K562 (cell line): ENCODE measurements at regions not wholly inside any gene's neighbourhood (a gene's known extent, or its start where the extent isn't known, plus 50 kb on each side); places are given as distances from the start of the nearest gene placed in this dataset.

ENCODE experiments used
- ATAC-seq: fragments of 200-7000 bp; cut with Tn5 transposase; 3 replicates; pipeline ENCODE4 v1.9.1; 2020; ENCODE audit warnings: moderate library complexity
- BruUV-seq: library from RNA; stranded (reverse); fragments of 400-500 nt; replicated peaks from 2 replicates; lab custom pipeline; 2021; lab: Mats Ljungman, UMichigan
- CTCF ChIA-PET: fragments of 300-600 bp; formaldehyde crosslinking; extraction: SDS; loops from one replicate; lab custom pipeline; 2021; ENCODE audit warnings: low intra/inter-chr PET ratio; lab: Yijun Ruan, JAX
- POLR2A ChIA-PET: fragments of 300-600, 350-650 bp; sonication (Branson Sonifier 250); formaldehyde crosslinking; extraction: SDS; loops from one replicate; lab custom pipeline; 2021; ENCODE audit warnings: antibody characterized with exemption, inconsistent platforms; lab: Yijun Ruan, JAX
- DNase-seq, 4 experiments: peaks; one replicate each; pipeline versions ENCODE4 v3.0.0 to v3.0.0-alpha.2; 2011 to 2018; ENCODE audit warnings: low spot score in 3 of 4, mixed read lengths in 3 of 4; ENCODE audit errors: extremely low read depth in 1 of 4
- FAIRE-seq: peaks from 2 replicates; lab custom pipeline; 2011; peaks lifted over from hg19 to GRCh38; lab: Jason Lieb, UNC
- H2AFZ ChIP-seq: 2 replicates; pipeline ENCODE4 v1.6.0; 2011; ENCODE audit warnings: low read depth, low read length, control low read depth, inconsistent platforms
- H3K27ac ChIP-seq: fragments of 200-600 bp; 3 replicates; pipeline ENCODE4 v1.8.0; 2011; ENCODE audit warnings: low read depth, mild to moderate bottlenecking, control low read depth, inconsistent platforms, low read length, moderate library complexity, mixed read lengths; ENCODE audit errors: extremely low read depth
- H3K27me3 ChIP-seq, 2 experiments: fragments of 300-600 bp in 1 of 2; 2 replicates in 1 of 2; 3 replicates in 1 of 2; pipeline versions ENCODE4 v1.6.0 to v1.8.0; 2011; ENCODE audit warnings: inconsistent platforms in 2 of 2, low read length in 2 of 2, mild to moderate bottlenecking in 1 of 2, mixed read lengths in 1 of 2, moderate library complexity in 1 of 2; ENCODE audit not compliant: control insufficient read depth in 2 of 2, insufficient read depth in 2 of 2
- H3K36me3 ChIP-seq: fragments of 300-600 bp; 3 replicates; pipeline ENCODE4 v1.8.0; 2011; ENCODE audit warnings: mild to moderate bottlenecking, low read length, inconsistent platforms; ENCODE audit not compliant: control insufficient read depth, insufficient read depth
- H3K4me1 ChIP-seq, 2 experiments: fragments of 200-600 bp in 1 of 2; replicated peaks in 1 of 2; 2 replicates in 1 of 2; 3 replicates in 1 of 2; pipeline versions ENCODE4 v1.5.1 to v1.8.0; 2011; ENCODE audit warnings: inconsistent platforms in 2 of 2, low read length in 2 of 2, mild to moderate bottlenecking in 1 of 2, mixed read lengths in 1 of 2, moderate library complexity in 1 of 2; ENCODE audit not compliant: control insufficient read depth in 2 of 2, insufficient read depth in 2 of 2
- H3K4me2 ChIP-seq: 2 replicates; pipeline ENCODE4 v1.6.1; 2011; ENCODE audit warnings: low read length, control low read depth, inconsistent platforms, mixed read lengths; ENCODE audit not compliant: insufficient read depth
- H3K4me3 ChIP-seq: fragments of 200-600 bp; sonication (generic), shearing (Covaris generic); 2 replicates; pipeline ENCODE4 v1.5.1; 2016; ENCODE audit warnings: control low read depth, inconsistent platforms
- H3K79me2 ChIP-seq: fragments of 200-600 bp; 3 replicates; pipeline ENCODE4 v1.8.0; 2011; ENCODE audit warnings: low read length, inconsistent platforms; ENCODE audit not compliant: control insufficient read depth, insufficient read depth
- H3K9ac ChIP-seq, 2 experiments: 2 replicates each; pipeline versions ENCODE4 v1.6.0 to v1.6.1; 2011; ENCODE audit warnings: low read depth in 2 of 2, low read length in 2 of 2, control low read depth in 1 of 2, inconsistent platforms in 1 of 2, mild to moderate bottlenecking in 1 of 2, mixed read lengths in 1 of 2; ENCODE audit not compliant: insufficient read depth in 1 of 2
- H3K9me1 ChIP-seq: one replicate; pipeline ENCODE4 v1.6.0; 2011; ENCODE audit warnings: inconsistent platforms, mild to moderate bottlenecking, low read length, moderate library complexity; ENCODE audit not compliant: control insufficient read depth, insufficient read depth
- H3K9me3 ChIP-seq: replicated peaks from 2 replicates; pipeline ENCODE4 v1.5.1; 2011; ENCODE audit warnings: low read depth, low read length, inconsistent platforms; ENCODE audit not compliant: control insufficient read depth, insufficient read depth
- H4K20me1 ChIP-seq: replicated peaks from 2 replicates; pipeline ENCODE4 v1.6.1; 2011; ENCODE audit warnings: low read length, inconsistent platforms, mixed read lengths; ENCODE audit not compliant: control insufficient read depth, insufficient read depth
- E2F6 ChIP-seq, 2 experiments: IDR thresholded peaks; 2 replicates each; pipeline ENCODE4 v1.6.1; 2011; ENCODE audit warnings: borderline replicate concordance in 1 of 2, control low read depth in 1 of 2, low read depth in 1 of 2, low read length in 1 of 2, mild to moderate bottlenecking in 1 of 2, mixed read lengths in 1 of 2, moderate library complexity in 1 of 2; ENCODE audit not compliant: insufficient read depth in 1 of 2, insufficient read length in 1 of 2, poor library complexity in 1 of 2, severe bottlenecking in 1 of 2; ENCODE audit errors: extremely low read depth in 1 of 2
- ELF1 ChIP-seq: fragments of 200-800 bp; sonication (Bioruptor generic); IDR thresholded peaks from 2 replicates; pipeline ENCODE4 v1.6.1; 2016; ENCODE audit warnings: missing genetic modification characterization, missing compliant biosample characterization
- HMGXB4 ChIP-seq: sonication (generic); formaldehyde crosslinking; IDR thresholded peaks from 2 replicates; pipeline ENCODE4 v1.8.1; 2023; ENCODE audit warnings: mild to moderate bottlenecking, missing genetic modification reagents
- MCM7 ChIP-seq, 2 experiments: fragments of 450-650 bp; IDR thresholded peaks; 2 replicates each; pipeline ENCODE4 v1.6.1; 2016 to 2018
- MITF ChIP-seq: IDR thresholded peaks from 2 replicates; pipeline ENCODE4 v1.6.1; 2014; ENCODE audit warnings: antibody characterized with exemption
- NRF1 ChIP-seq, 2 experiments: fragments of 450-650 bp; IDR thresholded peaks in 1 of 2; conservative IDR thresholded peaks in 1 of 2; 2 replicates each; pipeline ENCODE4 v1.6.1; 2014; ENCODE audit warnings: mild to moderate bottlenecking in 2 of 2
- NUFIP1 ChIP-seq: fragments of 450-650 bp; IDR thresholded peaks from 2 replicates; pipeline ENCODE4 v1.6.1; 2018; ENCODE audit not compliant: partially characterized antibody
- RNF219 ChIP-seq: fragments of 250-450 bp; sonication (Bioruptor Pico); IDR thresholded peaks from 2 replicates; pipeline ENCODE4 v1.5.0; 2022; ENCODE audit warnings: mild to moderate bottlenecking
- SETDB1 ChIP-seq: IDR thresholded peaks from one replicate; pipeline ENCODE4 v1.6.1; 2012; ENCODE audit warnings: low read length, control low read depth, inconsistent platforms
- SUPT5H ChIP-seq: fragments of 450-650 bp; IDR thresholded peaks from 2 replicates; pipeline ENCODE4 v1.6.1; 2016
- TAF1 ChIP-seq: IDR thresholded peaks from 2 replicates; pipeline ENCODE4 v1.6.1; 2011; ENCODE audit warnings: mild to moderate bottlenecking, low read length, moderate library complexity; ENCODE audit not compliant: insufficient read depth, control insufficient read depth, severe bottlenecking; ENCODE audit errors: extremely low read depth
- ZKSCAN1 ChIP-seq: fragments of 150-350 bp; IDR thresholded peaks from 2 replicates; pipeline ENCODE4 v1.6.1; 2016; ENCODE audit warnings: low read depth, low read length
- WGBS: fragments of 100-300 bp; shearing (Covaris generic); methylation state at CpG from one replicate; pipeline ENCODE4 v1.1.6; 2016; ENCODE audit warnings: low coverage, mixed read lengths; ENCODE audit not compliant: insufficient coverage; ENCODE audit errors: missing lambda C conversion rate; 5-methylcytosine and 5-hydroxymethylcytosine counted together
- in situ Hi-C: fragments of 300-500 bp; cut with MboI; formaldehyde crosslinking; loops from 4 replicates; pipeline ENCODE4 v1.15.0; 2018; ENCODE audit warnings: inconsistent platforms, mixed read lengths
- intact Hi-C: fragments of 100-400 bp; cut with micrococcal nuclease; formaldehyde crosslinking; loops from 2 replicates; pipeline ENCODE4 v1.14.2; 2022

- 0% methylated on average over 1 of the region's 3 CpGs for WGBS
- CTCF ChIA-PET, result no interaction called here
- no peaks in the 10 kb centered on the region for H4K20me1 ChIP-seq
- no peak overlapping the region for H3K4me2 ChIP-seq
- no peak for ATAC-seq
- no TSS peak for BruUV-seq
- intact Hi-C loops, result no loop called here
- H3K4me1 ChIP-seq, result no peaks in the 10 kb centered on the region
- no peak for FAIRE-seq
- in situ Hi-C loops, result no loop called here
- no peak for DNase-seq
- no peaks in the 10 kb centered on the region for H3K9me1 ChIP-seq
- no peaks in the 10 kb centered on the region for H3K9me3 ChIP-seq
- no peak overlapping the region for H3K9ac ChIP-seq
- no peak overlapping the region for H2AFZ ChIP-seq
- no peak overlapping the region for H3K4me3 ChIP-seq
- POLR2A ChIA-PET, result no interaction called here
- no peak overlapping the region for H3K27ac ChIP-seq
- no peaks in the 10 kb centered on the region for H3K27me3 ChIP-seq
- H3K36me3 ChIP-seq, result no peaks in the 10 kb centered on the region
- no peaks in the 10 kb centered on the region for H3K79me2 ChIP-seq
- TF ChIP-seq SUPT5H (no peak), SETDB1 (no peak), ELF1 (tag) (no peak), NUFIP1 (no peak), ZKSCAN1 (no peak), MCM7 (IDR thresholded peaks at IDR 0.05) (no peak), MITF (no peak), NRF1 (conservative IDR thresholded peaks at IDR 0.05 in 1 of 2, IDR thresholded peaks at IDR 0.05 in 1 of 2) (no peak), RNF219 (CRISPR knock-in tag) (no peak), HMGXB4 (CRISPR knock-in tag) (no peak), TAF1 (no peak), E2F6 (IDR thresholded peaks at IDR 0.05; ENCODE audit: borderline replicate concordance in 1 of 2, extremely low read depth in 1 of 2, insufficient read depth in 1 of 2, insufficient read length in 1 of 2, low read depth in 1 of 2, low read length in 1 of 2, poor library complexity in 1 of 2, severe bottlenecking in 1 of 2) (no peak)
These were observed 644.2 kb upstream of the SETBP1 start for GRCh38 chr18:44036501-44036900.
